ENCODE measurements at regions not wholly inside any gene's neighbourhood (a gene's known extent, or its start where the extent isn't known, plus 50 kb on each side); places are given as distances from the start of the nearest gene placed in this dataset.

DNA sequence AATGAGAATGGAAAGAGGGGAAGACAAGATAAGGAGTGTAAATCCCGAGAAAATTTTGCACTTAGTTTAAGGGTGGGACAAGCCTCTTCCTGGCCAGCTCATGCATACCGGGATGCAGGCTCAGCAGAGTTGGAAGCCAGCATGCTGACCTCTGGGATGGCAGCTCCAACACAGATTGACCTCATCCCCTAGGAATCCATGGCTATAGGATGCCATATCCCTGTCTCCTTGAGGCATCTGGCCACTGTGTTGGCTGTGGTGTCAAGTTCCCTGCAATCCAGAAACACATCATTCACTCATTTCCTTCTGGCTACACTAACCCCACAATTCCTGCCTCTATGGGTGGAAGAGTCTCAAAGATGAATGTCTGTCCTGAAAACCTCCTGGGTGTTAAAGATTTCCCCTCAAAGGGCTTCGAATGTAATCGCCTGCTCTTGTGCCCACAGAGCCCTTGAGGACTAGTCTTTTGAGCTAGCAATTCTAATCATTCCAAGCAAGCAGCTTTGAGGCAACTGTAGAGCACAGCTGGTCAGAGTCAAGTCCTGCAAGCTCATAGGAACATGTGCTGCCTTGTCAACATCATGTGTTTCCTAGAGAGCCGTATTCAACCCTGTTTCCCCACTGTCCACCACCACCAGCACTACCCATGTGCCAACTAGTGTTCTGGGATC lies 141.4 kb downstream of the PMP22 start:
- no peaks in the 10 kb centered on the region for H3K27me3 ChIP-seq
- H3K4me3 ChIP-seq: no peak overlapping the region
- H3K4me1 ChIP-seq: no peaks in the 10 kb centered on the region
- no peaks in the 10 kb centered on the region for H3K36me3 ChIP-seq
- TF ChIP-seq, protein P1, sequence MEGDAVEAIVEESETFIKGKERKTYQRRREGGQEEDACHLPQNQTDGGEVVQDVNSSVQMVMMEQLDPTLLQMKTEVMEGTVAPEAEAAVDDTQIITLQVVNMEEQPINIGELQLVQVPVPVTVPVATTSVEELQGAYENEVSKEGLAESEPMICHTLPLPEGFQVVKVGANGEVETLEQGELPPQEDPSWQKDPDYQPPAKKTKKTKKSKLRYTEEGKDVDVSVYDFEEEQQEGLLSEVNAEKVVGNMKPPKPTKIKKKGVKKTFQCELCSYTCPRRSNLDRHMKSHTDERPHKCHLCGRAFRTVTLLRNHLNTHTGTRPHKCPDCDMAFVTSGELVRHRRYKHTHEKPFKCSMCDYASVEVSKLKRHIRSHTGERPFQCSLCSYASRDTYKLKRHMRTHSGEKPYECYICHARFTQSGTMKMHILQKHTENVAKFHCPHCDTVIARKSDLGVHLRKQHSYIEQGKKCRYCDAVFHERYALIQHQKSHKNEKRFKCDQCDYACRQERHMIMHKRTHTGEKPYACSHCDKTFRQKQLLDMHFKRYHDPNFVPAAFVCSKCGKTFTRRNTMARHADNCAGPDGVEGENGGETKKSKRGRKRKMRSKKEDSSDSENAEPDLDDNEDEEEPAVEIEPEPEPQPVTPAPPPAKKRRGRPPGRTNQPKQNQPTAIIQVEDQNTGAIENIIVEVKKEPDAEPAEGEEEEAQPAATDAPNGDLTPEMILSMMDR (IDR thresholded peaks at IDR 0.05): no peak
- TF ChIP-seq POLR2A (IDR thresholded peaks at IDR 0.05): no peak
- H3K27ac ChIP-seq: no peak overlapping the region
- no peak for DNase-seq
- no peaks in the 10 kb centered on the region for H3K9me3 ChIP-seq

DNA sequence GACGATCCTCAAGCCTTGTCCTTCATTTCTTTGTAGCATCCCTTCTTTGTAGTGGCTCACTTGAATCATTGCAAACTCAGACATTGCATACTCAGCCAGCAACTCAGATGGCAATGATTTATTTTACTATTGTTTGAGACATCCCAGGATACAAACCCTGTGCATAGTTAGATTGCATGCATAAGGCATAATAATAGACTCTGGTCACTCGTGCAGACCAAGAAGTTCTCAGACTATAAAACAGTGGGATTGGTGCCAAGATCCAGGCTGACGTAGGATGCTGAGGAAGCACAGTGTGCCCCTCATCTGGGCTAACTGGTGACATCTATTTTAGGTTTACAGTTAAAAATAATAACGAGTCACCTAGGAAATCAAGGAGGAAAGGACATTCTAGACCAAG lies 142.3 kb downstream of the PMP22 start:
- Histone ChIP-seq H3K4me3 (no peak overlapping the region), H3K36me3 (no peaks in the 10 kb centered on the region), H3K27me3 (no peaks in the 10 kb centered on the region), H3K9me3 (no peaks in the 10 kb centered on the region), H3K27ac (no peak overlapping the region), H3K4me1 (no peaks in the 10 kb centered on the region)
- TF ChIP-seq POLR2A (IDR thresholded peaks at IDR 0.05): no peak
- TF ChIP-seq, protein P1 (IDR thresholded peaks at IDR 0.05): no peak
- DNase-seq: no peak

GRCh38 chr17:15121426-15121825 lies 143.7 kb downstream of the PMP22 start:
- TF ChIP-seq POLR2A (IDR thresholded peaks at IDR 0.05): no peak
- TF ChIP-seq, protein P1 (IDR thresholded peaks at IDR 0.05): no peak
- Histone ChIP-seq H3K36me3 (no peaks in the 10 kb centered on the region), H3K27me3 (no peaks in the 10 kb centered on the region), H3K27ac (no peak overlapping the region), H3K4me3 (no peak overlapping the region), H3K4me1 (no peaks in the 10 kb centered on the region), H3K9me3 (no peaks in the 10 kb centered on the region)
- DNase-seq: no peak

GRCh38 chr17:15119968-15120367 lies 145.2 kb downstream of the PMP22 start:
- H3K36me3 ChIP-seq: no peaks in the 10 kb centered on the region
- no peak overlapping the region for H3K4me3 ChIP-seq
- no peak for TF ChIP-seq POLR2A (IDR thresholded peaks at IDR 0.05)
- TF ChIP-seq, protein P1 (IDR thresholded peaks at IDR 0.05): no peak
- DNase-seq: no peak
- no peak overlapping the region for H3K27ac ChIP-seq
- no peaks in the 10 kb centered on the region for H3K9me3 ChIP-seq
- no peaks in the 10 kb centered on the region for H3K27me3 ChIP-seq
- no peaks in the 10 kb centered on the region for H3K4me1 ChIP-seq

DNA sequence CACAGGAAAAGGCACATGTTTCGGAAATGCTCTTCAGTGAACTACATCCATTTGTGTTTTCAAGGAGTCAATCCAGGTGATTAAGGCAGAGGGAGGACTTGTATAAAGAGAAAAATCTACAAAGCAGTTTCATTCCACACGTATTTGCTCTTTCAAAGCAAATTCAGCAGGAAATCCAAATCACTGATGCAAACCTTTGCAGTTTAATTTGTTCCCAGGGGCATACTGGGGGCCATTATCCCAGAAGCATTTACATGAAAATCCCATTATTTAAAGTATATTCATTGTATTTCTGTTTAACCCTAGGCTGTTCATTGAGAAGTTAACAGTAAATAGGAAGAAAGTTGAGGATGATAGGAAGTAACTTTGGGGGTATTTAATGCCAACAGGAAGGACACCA lies 147.9 kb downstream of the PMP22 start:
- H3K4me3 ChIP-seq: no peak overlapping the region
- no peaks in the 10 kb centered on the region for H3K27me3 ChIP-seq
- no peak overlapping the region for H3K27ac ChIP-seq
- DNase-seq: no peak
- no peaks in the 10 kb centered on the region for H3K9me3 ChIP-seq
- no peaks in the 10 kb centered on the region for H3K4me1 ChIP-seq
- TF ChIP-seq, protein P1 (IDR thresholded peaks at IDR 0.05): no peak
- TF ChIP-seq POLR2A (IDR thresholded peaks at IDR 0.05): no peak
- no peaks in the 10 kb centered on the region for H3K36me3 ChIP-seq

Measured in Peyer's patch (tissue), 4 donors.